HL-60 (cell line): ENCODE measurements at regions not wholly inside any gene's neighbourhood (a gene's known extent, or its start where the extent isn't known, plus 50 kb on each side); places are given as distances from the start of the nearest gene placed in this dataset.

Experiments
- DNase-seq, 2 experiments: peaks; one replicate each; pipeline ENCODE4 v3.0.0-alpha.2; 2010 to 2020; ENCODE audit warnings: low read depth in 1 of 2, low spot score in 1 of 2
- H3K27ac ChIP-seq: fragments of 250-450 bp; sonication (Bioruptor Pico); replicated peaks from 2 replicates; pipeline ENCODE4 v1.5.1; 2020; ENCODE audit warnings: mild to moderate bottlenecking, moderate library complexity
- H3K27me3 ChIP-seq: fragments of 250-450 bp; sonication (Bioruptor Pico); 2 replicates; pipeline ENCODE4 v1.5.1; 2021; ENCODE audit warnings: mild to moderate bottlenecking, moderate library complexity; ENCODE audit not compliant: insufficient read depth, poor library complexity, severe bottlenecking
- H3K4me3 ChIP-seq: replicated peaks from 2 replicates; pipeline ENCODE4 v1.5.1; 2011; ENCODE audit warnings: mild to moderate bottlenecking, control low read depth, low read length; ENCODE audit not compliant: insufficient read depth
- GABPA ChIP-seq: IDR thresholded peaks from 2 replicates; pipeline ENCODE4 v1.6.1; 2012; ENCODE audit warnings: low read depth
- POLR2AphosphoS5 ChIP-seq: IDR thresholded peaks from 2 replicates; pipeline ENCODE4 v1.6.1; 2012; ENCODE audit warnings: low read depth
- SPI1 ChIP-seq: IDR thresholded peaks from 2 replicates; pipeline ENCODE4 v1.6.1; 2012; ENCODE audit warnings: low read depth, mild to moderate bottlenecking, borderline replicate concordance
- TF ChIP-seq, protein P1 (sequence below): IDR thresholded peaks from 2 replicates; pipeline ENCODE4 v1.6.1; 2012; ENCODE audit warnings: low read depth; ENCODE audit not compliant: insufficient replicate concordance
- TF ChIP-seq, protein P2 (sequence below): IDR thresholded peaks from one replicate; pipeline ENCODE4 v1.5.1; 2011; ENCODE audit warnings: low read length, control low read depth, inconsistent platforms; ENCODE audit not compliant: insufficient read depth

DNA sequence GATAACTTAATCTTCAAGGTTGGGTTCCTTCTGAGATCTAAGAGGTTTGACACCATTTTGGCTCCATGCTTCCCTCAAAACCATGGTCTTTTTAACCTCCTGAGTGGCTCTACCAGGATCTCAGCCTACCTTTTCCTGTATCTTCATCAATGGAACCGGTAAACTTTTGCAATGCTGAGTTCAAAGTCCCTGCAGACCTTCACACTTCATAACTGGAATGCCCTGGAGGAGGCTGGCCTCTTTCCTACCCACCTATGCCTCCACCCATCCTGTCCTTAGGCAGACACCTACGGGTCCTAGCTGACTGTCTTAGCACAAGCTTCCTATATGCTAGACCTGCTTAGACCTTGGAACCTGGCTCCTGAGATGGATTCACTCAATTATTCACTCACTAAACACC, 89.5 kb upstream of the EEA1 start:
- Histone ChIP-seq H3K4me3 (no peak overlapping the region), H3K27me3 (no peaks in the 10 kb centered on the region), H3K27ac (no peak overlapping the region)
- no peak for DNase-seq
- TF ChIP-seq SPI1 (no peak), GABPA (no peak), POLR2AphosphoS5 (no peak)
- TF ChIP-seq, protein P1, sequence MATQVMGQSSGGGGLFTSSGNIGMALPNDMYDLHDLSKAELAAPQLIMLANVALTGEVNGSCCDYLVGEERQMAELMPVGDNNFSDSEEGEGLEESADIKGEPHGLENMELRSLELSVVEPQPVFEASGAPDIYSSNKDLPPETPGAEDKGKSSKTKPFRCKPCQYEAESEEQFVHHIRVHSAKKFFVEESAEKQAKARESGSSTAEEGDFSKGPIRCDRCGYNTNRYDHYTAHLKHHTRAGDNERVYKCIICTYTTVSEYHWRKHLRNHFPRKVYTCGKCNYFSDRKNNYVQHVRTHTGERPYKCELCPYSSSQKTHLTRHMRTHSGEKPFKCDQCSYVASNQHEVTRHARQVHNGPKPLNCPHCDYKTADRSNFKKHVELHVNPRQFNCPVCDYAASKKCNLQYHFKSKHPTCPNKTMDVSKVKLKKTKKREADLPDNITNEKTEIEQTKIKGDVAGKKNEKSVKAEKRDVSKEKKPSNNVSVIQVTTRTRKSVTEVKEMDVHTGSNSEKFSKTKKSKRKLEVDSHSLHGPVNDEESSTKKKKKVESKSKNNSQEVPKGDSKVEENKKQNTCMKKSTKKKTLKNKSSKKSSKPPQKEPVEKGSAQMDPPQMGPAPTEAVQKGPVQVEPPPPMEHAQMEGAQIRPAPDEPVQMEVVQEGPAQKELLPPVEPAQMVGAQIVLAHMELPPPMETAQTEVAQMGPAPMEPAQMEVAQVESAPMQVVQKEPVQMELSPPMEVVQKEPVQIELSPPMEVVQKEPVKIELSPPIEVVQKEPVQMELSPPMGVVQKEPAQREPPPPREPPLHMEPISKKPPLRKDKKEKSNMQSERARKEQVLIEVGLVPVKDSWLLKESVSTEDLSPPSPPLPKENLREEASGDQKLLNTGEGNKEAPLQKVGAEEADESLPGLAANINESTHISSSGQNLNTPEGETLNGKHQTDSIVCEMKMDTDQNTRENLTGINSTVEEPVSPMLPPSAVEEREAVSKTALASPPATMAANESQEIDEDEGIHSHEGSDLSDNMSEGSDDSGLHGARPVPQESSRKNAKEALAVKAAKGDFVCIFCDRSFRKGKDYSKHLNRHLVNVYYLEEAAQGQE, result no peak
- TF ChIP-seq, protein P2, sequence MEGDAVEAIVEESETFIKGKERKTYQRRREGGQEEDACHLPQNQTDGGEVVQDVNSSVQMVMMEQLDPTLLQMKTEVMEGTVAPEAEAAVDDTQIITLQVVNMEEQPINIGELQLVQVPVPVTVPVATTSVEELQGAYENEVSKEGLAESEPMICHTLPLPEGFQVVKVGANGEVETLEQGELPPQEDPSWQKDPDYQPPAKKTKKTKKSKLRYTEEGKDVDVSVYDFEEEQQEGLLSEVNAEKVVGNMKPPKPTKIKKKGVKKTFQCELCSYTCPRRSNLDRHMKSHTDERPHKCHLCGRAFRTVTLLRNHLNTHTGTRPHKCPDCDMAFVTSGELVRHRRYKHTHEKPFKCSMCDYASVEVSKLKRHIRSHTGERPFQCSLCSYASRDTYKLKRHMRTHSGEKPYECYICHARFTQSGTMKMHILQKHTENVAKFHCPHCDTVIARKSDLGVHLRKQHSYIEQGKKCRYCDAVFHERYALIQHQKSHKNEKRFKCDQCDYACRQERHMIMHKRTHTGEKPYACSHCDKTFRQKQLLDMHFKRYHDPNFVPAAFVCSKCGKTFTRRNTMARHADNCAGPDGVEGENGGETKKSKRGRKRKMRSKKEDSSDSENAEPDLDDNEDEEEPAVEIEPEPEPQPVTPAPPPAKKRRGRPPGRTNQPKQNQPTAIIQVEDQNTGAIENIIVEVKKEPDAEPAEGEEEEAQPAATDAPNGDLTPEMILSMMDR, result no peak

DNA sequence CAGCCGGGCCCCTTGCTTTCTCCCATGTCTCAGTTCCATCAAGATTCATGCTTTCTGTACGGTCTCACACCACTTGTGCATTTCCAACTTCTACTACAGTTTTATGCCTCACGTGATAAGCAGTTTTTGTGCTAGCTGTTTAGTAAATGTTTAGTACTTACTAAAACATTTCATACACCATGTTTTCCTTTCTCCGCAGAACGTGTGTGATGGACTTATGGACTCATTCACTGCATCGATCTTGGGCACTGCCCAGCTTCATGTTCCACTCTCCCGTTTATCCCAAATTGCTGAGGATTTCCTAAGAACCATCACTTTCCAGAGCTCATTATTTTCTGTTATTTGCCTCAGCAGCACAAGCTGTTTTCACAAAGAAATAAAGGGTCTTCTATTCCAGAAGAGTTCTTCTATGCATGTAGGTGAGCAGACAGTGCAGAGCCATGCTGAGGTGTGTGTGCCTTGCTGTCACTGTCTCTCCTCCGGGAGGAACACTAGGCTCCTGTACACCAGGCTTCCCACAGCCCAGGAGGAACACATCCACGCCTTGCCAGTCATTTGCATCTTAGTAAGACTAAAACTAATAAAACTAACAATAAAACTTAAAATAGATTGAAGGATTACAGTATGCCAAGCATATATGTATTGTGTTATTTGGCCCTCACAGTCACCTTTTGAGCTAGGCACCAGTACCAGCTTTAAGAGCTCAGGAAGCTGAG, 90.3 kb upstream of the EEA1 start:
- TF ChIP-seq, protein P1, result no peak
- no peak for TF ChIP-seq SPI1
- TF ChIP-seq POLR2AphosphoS5, result no peak
- no peak for TF ChIP-seq GABPA
- TF ChIP-seq, protein P2, result no peak
- DNase-seq, result no peak
- H3K4me3 ChIP-seq, result no peak overlapping the region
- no peak overlapping the region for H3K27ac ChIP-seq
- no peaks in the 10 kb centered on the region for H3K27me3 ChIP-seq

DNA sequence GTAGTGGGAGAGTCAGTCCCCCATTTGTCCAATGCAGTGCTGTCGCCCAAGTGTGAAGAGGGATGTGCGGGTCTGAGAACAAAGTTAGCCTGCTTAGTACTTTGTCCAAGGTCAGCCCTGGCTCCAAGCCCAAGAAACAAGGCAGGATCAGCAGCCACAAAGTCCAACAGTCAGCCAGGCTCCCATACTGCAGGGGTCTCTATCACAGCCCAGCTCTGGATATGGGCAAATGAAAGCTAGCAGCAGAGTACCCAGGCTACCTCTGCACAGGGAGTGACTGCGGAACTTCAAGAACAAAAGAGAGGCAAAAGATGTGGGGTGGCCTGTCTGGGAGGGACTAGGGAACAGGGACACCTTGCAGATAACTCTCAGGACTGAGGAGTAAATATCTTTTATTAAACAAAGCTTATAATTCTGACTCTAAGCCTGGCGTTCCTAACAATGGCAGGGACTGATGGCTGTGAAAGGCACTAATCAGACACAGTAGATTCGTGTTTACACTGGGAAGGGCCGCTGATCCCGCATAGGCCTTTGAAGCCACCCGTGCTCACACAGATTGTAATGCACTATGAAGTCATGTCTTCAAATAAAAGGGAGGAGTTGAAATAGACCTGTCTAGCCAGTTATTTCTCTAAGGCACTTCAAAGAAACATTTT, 91.0 kb upstream of the EEA1 start:
- Histone ChIP-seq H3K27ac (no peak overlapping the region), H3K4me3 (no peak overlapping the region), H3K27me3 (no peaks in the 10 kb centered on the region)
- TF ChIP-seq, protein P2, result no peak
- TF ChIP-seq GABPA (no peak), SPI1 (no peak), POLR2AphosphoS5 (no peak)
- TF ChIP-seq, protein P1, result no peak
- DNase-seq, result no peak
